ENCODE measurements at regions not wholly inside any gene's neighbourhood (a gene's known extent, or its start where the extent isn't known, plus 50 kb on each side); places are given as distances from the start of the nearest gene placed in this dataset.
"Not testable (repeated sequence)": the region's sequence is repeated elsewhere in the genome, so short reads cannot be mapped to it uniquely, and the experiment has no call there.

DNA sequence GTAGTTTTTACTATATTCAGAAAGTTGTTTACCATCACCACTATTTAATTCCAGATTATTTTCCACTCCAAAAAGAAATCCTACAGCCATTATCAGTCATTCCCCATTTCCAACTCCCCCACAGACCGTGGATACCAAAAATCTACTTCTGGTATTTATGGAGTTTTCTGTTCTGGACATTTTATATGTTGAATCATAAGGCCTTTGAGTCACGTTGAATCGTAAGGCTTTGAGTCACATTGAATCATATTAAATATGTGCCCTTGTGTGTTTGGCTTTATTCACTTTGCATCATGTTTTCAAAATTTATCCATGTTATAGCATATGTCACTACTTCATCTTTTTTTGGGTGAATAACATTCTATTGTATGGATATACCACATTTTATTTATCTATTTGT lies 454.1 kb upstream of the NUDT12 start:
- DNase-seq = no peak
- whole genome bisulfite sequencing, 2 donors = 81 to 84% methylated on average over 3 of the region's 3 CpGs
- intact Hi-C loops (cut with DNase I) = no loop called here
- no peak for ATAC-seq
- H3K4me1 ChIP-seq = no peaks in the 10 kb centered on the region
- no peak overlapping the region for H3K27ac ChIP-seq
- no peaks in the 10 kb centered on the region for H3K36me3 ChIP-seq
- no peaks in the 10 kb centered on the region for H3K27me3 ChIP-seq
- H3K4me3 ChIP-seq = no peak overlapping the region
- H3K9me3 ChIP-seq = peaks cover 0 to 36% (median 7%) of the 10 kb centered on the region in 11 donors
- TF ChIP-seq, protein P1, sequence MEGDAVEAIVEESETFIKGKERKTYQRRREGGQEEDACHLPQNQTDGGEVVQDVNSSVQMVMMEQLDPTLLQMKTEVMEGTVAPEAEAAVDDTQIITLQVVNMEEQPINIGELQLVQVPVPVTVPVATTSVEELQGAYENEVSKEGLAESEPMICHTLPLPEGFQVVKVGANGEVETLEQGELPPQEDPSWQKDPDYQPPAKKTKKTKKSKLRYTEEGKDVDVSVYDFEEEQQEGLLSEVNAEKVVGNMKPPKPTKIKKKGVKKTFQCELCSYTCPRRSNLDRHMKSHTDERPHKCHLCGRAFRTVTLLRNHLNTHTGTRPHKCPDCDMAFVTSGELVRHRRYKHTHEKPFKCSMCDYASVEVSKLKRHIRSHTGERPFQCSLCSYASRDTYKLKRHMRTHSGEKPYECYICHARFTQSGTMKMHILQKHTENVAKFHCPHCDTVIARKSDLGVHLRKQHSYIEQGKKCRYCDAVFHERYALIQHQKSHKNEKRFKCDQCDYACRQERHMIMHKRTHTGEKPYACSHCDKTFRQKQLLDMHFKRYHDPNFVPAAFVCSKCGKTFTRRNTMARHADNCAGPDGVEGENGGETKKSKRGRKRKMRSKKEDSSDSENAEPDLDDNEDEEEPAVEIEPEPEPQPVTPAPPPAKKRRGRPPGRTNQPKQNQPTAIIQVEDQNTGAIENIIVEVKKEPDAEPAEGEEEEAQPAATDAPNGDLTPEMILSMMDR (IDR thresholded peaks at IDR 0.05) = no peak

DNA sequence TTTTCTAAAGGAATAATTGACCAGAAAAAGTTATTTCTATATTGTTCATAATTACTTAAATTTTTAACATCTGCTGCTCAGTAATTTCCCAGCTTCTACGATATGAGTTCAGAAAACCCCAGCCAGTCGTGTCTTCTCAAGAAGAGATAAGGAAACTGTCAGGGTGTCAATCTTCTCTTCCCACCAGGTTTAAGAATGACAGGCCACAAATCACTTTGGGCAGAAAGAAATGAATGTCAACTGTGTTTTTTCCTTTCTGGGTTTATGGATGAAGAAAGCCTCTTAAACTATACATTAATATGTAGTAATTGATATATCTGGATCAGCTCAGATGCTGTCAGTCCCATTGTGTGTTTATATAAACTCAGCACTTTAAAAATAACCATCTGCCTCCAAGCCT lies 453.2 kb upstream of the NUDT12 start:
- TF ChIP-seq, protein P1 (IDR thresholded peaks at IDR 0.05) = no peak
- Histone ChIP-seq H3K27ac (no peak overlapping the region), H3K9me3 (peaks cover 0 to 36% (median 7%) of the 10 kb centered on the region in 11 donors), H3K4me1 (no peaks in the 10 kb centered on the region), H3K27me3 (no peaks in the 10 kb centered on the region), H3K4me3 (no peak overlapping the region), H3K36me3 (no peaks in the 10 kb centered on the region)
- 37 to 53% methylated on average over 2 of the region's 2 CpGs for WGBS, 2 donors
- intact Hi-C loops (cut with DNase I) = no loop called here
- DNase-seq (no peak), ATAC-seq (no peak)

DNA sequence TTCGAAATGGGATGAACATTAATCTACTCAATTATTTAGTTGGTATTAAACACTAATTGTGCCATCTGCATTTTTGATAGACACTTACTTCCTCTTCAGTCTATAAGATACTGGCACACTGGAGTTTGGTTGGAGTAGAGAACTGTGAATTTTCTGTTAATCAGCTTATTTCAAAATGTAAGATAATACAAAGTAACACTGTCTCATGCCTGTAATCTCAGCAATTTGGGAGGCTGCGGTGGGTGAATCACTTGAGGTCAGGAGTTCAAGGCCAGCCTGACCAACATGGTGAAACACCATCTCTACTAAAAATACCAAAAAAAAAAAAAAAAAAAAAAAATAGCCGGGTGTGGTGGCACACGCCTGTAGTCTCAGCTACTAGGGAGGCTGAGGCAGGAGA lies 440.2 kb upstream of the NUDT12 start:
- H3K27ac ChIP-seq; H3K4me1 ChIP-seq; intact Hi-C loops (cut with DNase I); ATAC-seq; H3K4me3 ChIP-seq; H3K36me3 ChIP-seq; H3K9me3 ChIP-seq; DNase-seq; H3K27me3 ChIP-seq: not testable (repeated sequence)
- WGBS, 2 donors = 84 to 88% methylated on average over 3 to 4 of the region's 4 CpGs

GRCh38 chr5:104001136-104001535 lies 438.5 kb upstream of the NUDT12 start:
- no peak overlapping the region for H3K27ac ChIP-seq
- TF ChIP-seq, protein P1 (IDR thresholded peaks at IDR 0.05) = no peak
- ATAC-seq (no peak), DNase-seq (no peak)
- intact Hi-C loops (cut with DNase I) = no loop called here
- no peaks in the 10 kb centered on the region for H3K36me3 ChIP-seq
- WGBS, 2 donors = 71 to 72% methylated on average over 2 of the region's 2 CpGs
- H3K4me1 ChIP-seq = no peaks in the 10 kb centered on the region
- peaks cover 0 to 14% (median 0%) of the 10 kb centered on the region in 11 donors for H3K9me3 ChIP-seq
- no peak overlapping the region for H3K4me3 ChIP-seq
- no peaks in the 10 kb centered on the region for H3K27me3 ChIP-seq

GRCh38 chr5:103993031-103993430 lies 430.4 kb upstream of the NUDT12 start:
- 43 to 49% methylated on average over 1 of the region's 1 CpG for WGBS, 2 donors
- Histone ChIP-seq H3K4me1 (no peaks in the 10 kb centered on the region), H3K9me3 (peaks cover 0 to 14% (median 0%) of the 10 kb centered on the region in 11 donors), H3K4me3 (no peak overlapping the region), H3K27me3 (no peaks in the 10 kb centered on the region), H3K36me3 (no peaks in the 10 kb centered on the region), H3K27ac (no peak overlapping the region)
- ATAC-seq = no peak
- TF ChIP-seq, protein P1 (IDR thresholded peaks at IDR 0.05) = no peak
- intact Hi-C loops (cut with DNase I) = no loop called here
- no peak for DNase-seq
